ENCODE measurements at regions not wholly inside any gene's neighbourhood (a gene's known extent, or its start where the extent isn't known, plus 50 kb on each side); places are given as distances from the start of the nearest gene placed in this dataset.

DNA sequence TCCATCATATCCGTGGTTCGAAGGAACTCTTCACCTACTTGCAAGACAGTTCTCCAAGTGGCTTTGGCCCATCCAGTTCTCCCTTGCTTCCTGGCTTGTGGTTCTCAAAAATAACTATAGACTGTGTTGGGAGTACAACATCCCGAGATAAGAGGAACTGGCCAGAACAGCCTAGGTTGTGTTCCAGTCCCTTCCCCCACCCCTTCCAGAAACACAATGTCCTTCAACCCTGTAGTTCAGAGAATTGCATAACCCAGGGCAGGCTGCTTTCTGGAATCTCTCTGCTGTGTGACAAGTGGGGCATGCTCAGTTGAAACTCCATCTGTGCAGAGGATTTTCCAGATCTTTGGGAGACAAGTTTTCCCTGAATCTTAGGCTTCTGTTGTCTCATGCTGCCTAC lies 206.5 kb downstream of the PCDH10 start:
- TF ChIP-seq POLR2A (IDR thresholded peaks at IDR 0.05) = no peak
- TF ChIP-seq, protein P1, sequence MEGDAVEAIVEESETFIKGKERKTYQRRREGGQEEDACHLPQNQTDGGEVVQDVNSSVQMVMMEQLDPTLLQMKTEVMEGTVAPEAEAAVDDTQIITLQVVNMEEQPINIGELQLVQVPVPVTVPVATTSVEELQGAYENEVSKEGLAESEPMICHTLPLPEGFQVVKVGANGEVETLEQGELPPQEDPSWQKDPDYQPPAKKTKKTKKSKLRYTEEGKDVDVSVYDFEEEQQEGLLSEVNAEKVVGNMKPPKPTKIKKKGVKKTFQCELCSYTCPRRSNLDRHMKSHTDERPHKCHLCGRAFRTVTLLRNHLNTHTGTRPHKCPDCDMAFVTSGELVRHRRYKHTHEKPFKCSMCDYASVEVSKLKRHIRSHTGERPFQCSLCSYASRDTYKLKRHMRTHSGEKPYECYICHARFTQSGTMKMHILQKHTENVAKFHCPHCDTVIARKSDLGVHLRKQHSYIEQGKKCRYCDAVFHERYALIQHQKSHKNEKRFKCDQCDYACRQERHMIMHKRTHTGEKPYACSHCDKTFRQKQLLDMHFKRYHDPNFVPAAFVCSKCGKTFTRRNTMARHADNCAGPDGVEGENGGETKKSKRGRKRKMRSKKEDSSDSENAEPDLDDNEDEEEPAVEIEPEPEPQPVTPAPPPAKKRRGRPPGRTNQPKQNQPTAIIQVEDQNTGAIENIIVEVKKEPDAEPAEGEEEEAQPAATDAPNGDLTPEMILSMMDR (IDR thresholded peaks at IDR 0.05) = no peak

All from uterus (tissue), 2 donors.